B cell (primary cell): ENCODE measurements at regions not wholly inside any gene's neighbourhood (a gene's known extent, or its start where the extent isn't known, plus 50 kb on each side); places are given as distances from the start of the nearest gene placed in this dataset.

Experiments used
- ATAC-seq: fragments of 200-7000 bp; cut with Tn5 transposase; one replicate; pipeline ENCODE4 v1.10.0; 2021; ENCODE audit warnings: low read depth, mild to moderate bottlenecking, moderate number of reproducible peaks, moderate library complexity
- CTCF ChIA-PET: fragments of 350-600 bp; sonication (Branson Sonifier 250); formaldehyde crosslinking; loops from one replicate; lab custom pipeline; 2021; ENCODE audit warnings: antibody characterized with exemption, inconsistent platforms; lab: Charles Lee
- POLR2A ChIA-PET: fragments of 350-600 bp; sonication (Branson Sonifier 250); formaldehyde crosslinking; loops from one replicate; lab custom pipeline; 2021; ENCODE audit warnings: antibody characterized with exemption; lab: Charles Lee
- DNase-seq: peaks from one replicate; pipeline ENCODE4 v3.0.0; 2013
- H2AFZ ChIP-seq: 2 replicates; pipeline ENCODE4 v1.6.1; 2012; ENCODE audit warnings: mild to moderate bottlenecking, low read depth, low read length; ENCODE audit not compliant: insufficient read depth, poor library complexity, severe bottlenecking
- H3K27ac ChIP-seq, 2 donors: 1 replicate in 1 of 2; 2 replicates in 1 of 2; pipeline ENCODE4 v1.5.1; 2012 to 2013; ENCODE audit warnings: low read length in 2 of 2, mild to moderate bottlenecking in 2 of 2, moderate library complexity in 1 of 2
- H3K27me3 ChIP-seq, 4 experiments: fragments of 200-600 bp in 1 of 4; sonication (generic) in 1 of 4; replicated peaks in 1 of 4; 1 replicate in 2 of 4; 2 replicates in 2 of 4; pipeline versions ENCODE4 v1.6.1 to v1.7.0; 2013 to 2016; ENCODE audit warnings: low read length in 3 of 4, mild to moderate bottlenecking in 2 of 4, mixed read lengths in 1 of 4, moderate library complexity in 1 of 4; ENCODE audit not compliant: insufficient read depth in 4 of 4, control insufficient read depth in 3 of 4; ENCODE audit errors: control extremely low read depth in 1 of 4
- H3K36me3 ChIP-seq, 2 experiments: replicated peaks in 1 of 2; 1 replicate in 1 of 2; 2 replicates in 1 of 2; pipeline versions ENCODE4 v1.6.1 to v1.7.1; 2013; ENCODE audit warnings: low read length in 1 of 2; ENCODE audit not compliant: insufficient read depth in 2 of 2, control insufficient read depth in 1 of 2; ENCODE audit errors: control extremely low read depth in 1 of 2, extremely low read depth in 1 of 2
- H3K4me1 ChIP-seq, 2 donors: fragments of 200-600 bp in 1 of 2; sonication (generic) in 1 of 2; 1 replicate in 1 of 2; 2 replicates in 1 of 2; pipeline versions ENCODE4 v1.5.1 to v1.6.1; 2013 to 2017; ENCODE audit warnings: low read length in 2 of 2; ENCODE audit not compliant: control insufficient read depth in 2 of 2, insufficient read depth in 2 of 2
- H3K4me2 ChIP-seq: replicated peaks from 2 replicates; pipeline ENCODE3; 2012; ENCODE audit warnings: mild to moderate bottlenecking, low read depth, low read length; ENCODE audit not compliant: poor library complexity, severe bottlenecking
- H3K4me3 ChIP-seq, 5 experiments: fragments of 200-600 bp in 1 of 5; sonication (generic) in 1 of 5; 1 replicate in 3 of 5; 2 replicates in 2 of 5; pipeline versions ENCODE4 v1.5.1 to v1.7.0; 2011 to 2016; ENCODE audit warnings: low read length in 4 of 5, mild to moderate bottlenecking in 4 of 5, low read depth in 2 of 5, control low read depth in 1 of 5, moderate library complexity in 1 of 5; ENCODE audit not compliant: insufficient read depth in 1 of 5; ENCODE audit errors: control extremely low read depth in 1 of 5, extremely low read depth in 1 of 5
- H3K79me2 ChIP-seq: fragments of 200-600 bp; sonication (generic); one replicate; pipeline ENCODE4 v1.6.0; 2016; ENCODE audit warnings: low read length; ENCODE audit not compliant: control insufficient read depth, insufficient read depth
- H3K9ac ChIP-seq: fragments of 200-600 bp; sonication (generic); 2 replicates; pipeline ENCODE4 v1.6.1; 2017; ENCODE audit warnings: mild to moderate bottlenecking, low read length, moderate library complexity
- H3K9me3 ChIP-seq, 3 donors: one replicate each; pipeline versions ENCODE4 v1.6.1 to v1.7.1; 2013; ENCODE audit warnings: low read length in 2 of 3; ENCODE audit not compliant: control insufficient read depth in 2 of 3, insufficient read depth in 1 of 3; ENCODE audit errors: control extremely low read depth in 1 of 3
- H4K20me1 ChIP-seq: 2 replicates; pipeline ENCODE4 v1.6.0; 2012; ENCODE audit warnings: mild to moderate bottlenecking, low read length; ENCODE audit not compliant: insufficient read depth, control insufficient read depth, poor library complexity, severe bottlenecking
- H3K27ac Mint-ChIP-seq: one replicate; pipeline ENCODE4 v1.8.0; 2021; ENCODE audit warnings: mixed read lengths
- H3K27me3 Mint-ChIP-seq: one replicate; pipeline ENCODE4 v1.8.0; 2021; ENCODE audit warnings: mixed read lengths
- H3K4me1 Mint-ChIP-seq: one replicate; pipeline ENCODE4 v1.8.0; 2021; ENCODE audit warnings: mixed read lengths
- H3K4me3 Mint-ChIP-seq: one replicate; pipeline ENCODE4 v1.8.0; 2021; ENCODE audit warnings: mixed read lengths
- H3K9me3 Mint-ChIP-seq: one replicate; pipeline ENCODE4 v1.8.0; 2022; ENCODE audit warnings: mixed read lengths; ENCODE audit not compliant: insufficient read depth
- CTCF ChIP-seq: fragments of 200-600 bp; IDR thresholded peaks from one replicate; pipeline ENCODE4 v1.8.0; 2022; ENCODE audit warnings: antibody characterized with exemption, mild to moderate bottlenecking
- EZH2 ChIP-seq: IDR thresholded peaks from 2 replicates; pipeline ENCODE4 v1.6.1; 2012; ENCODE audit warnings: borderline replicate concordance, low read depth, mild to moderate bottlenecking, moderate library complexity, low read length; ENCODE audit not compliant: insufficient read depth, poor library complexity, severe bottlenecking
- WGBS: methylation state at CpG from one replicate; pipeline ENCODE4 v1.1.5; 2013; ENCODE audit warnings: missing lambda C conversion rate; ENCODE audit not compliant: insufficient coverage; 5-methylcytosine and 5-hydroxymethylcytosine counted together
- intact Hi-C: fragments of 100-400 bp; cut with micrococcal nuclease; formaldehyde crosslinking; loops from one replicate; pipeline ENCODE4 v1.10.0; 2022

DNA sequence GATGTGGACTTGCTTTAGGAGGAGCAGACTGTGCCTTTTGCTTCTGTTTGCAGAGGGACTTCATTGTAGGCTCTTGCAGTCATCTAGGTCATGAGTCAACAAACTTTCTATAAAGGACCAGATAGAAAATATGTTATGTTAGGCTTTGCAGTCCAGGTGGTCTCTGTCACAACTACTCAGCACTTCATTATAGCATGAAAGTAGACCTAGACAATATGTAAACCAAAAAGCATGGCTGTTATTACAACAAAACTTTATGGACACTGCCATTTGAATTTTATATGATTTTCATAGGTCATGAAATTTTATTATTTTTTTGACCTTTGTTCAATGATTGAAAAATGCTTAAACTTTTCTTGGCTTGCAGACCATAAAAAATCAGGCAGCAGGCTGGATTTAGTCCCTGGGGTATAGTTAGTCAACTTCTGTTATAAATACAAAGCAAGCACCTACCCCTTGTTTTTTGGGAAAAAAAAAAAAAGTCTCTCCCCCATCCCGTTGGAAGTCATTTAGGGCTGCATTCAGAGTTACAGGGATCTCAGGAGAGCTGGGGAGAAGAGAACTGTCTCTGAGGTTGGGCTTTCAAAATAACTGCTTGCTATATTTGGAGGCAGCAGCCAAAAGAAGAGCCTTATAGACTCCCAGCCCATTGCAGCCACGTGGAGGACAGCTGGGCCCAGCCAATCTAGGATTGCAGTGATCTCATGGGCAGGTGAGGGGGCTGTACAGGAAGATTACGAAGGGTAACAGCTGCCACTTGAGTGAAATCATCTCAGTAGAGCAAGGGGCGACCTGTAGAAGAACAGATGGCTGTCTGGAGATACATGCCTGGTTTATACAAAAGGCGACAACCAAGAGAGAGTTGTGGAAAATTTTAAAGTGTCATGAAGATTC is 136.6 kb upstream of the TNC start:
- POLR2A ChIA-PET = no interaction called here
- Histone ChIP-seq H3K9ac (no peak overlapping the region), H3K4me1 (no peaks in the 10 kb centered on the region), H4K20me1 (no peaks in the 10 kb centered on the region), H3K27me3 (no peaks in the 10 kb centered on the region), H3K36me3 (no peaks in the 10 kb centered on the region), H3K4me2 (no peak overlapping the region), H3K27ac (no peak overlapping the region), H3K4me3 (no peak overlapping the region), H2AFZ (no peak overlapping the region), H3K79me2 (no peaks in the 10 kb centered on the region), H3K9me3 (peaks cover 0 to 4% (median 0%) of the 10 kb centered on the region in 3 donors)
- 72% methylated on average over 4 of the region's 5 CpGs for WGBS
- CTCF ChIA-PET = no interaction called here
- Mint-ChIP-seq H3K4me3 (no peak overlapping the region), H3K27me3 (peaks cover 3% of the 10 kb centered on the region), H3K4me1 (no peaks in the 10 kb centered on the region), H3K9me3 (no peaks in the 10 kb centered on the region), H3K27ac (no peak overlapping the region)
- TF ChIP-seq CTCF = no peak
- no peak for TF ChIP-seq EZH2
- intact Hi-C loops = no loop called here
- ATAC-seq = no peak
- no peak for DNase-seq

- ChIA-PET CTCF (no interaction called here), POLR2A (no interaction called here)
- H3K27me3 Mint-ChIP-seq = no peaks in the 10 kb centered on the region
- intact Hi-C loops = no loop called here
- Histone ChIP-seq H3K27me3 (no peaks in the 10 kb centered on the region), H3K4me3 (no peak overlapping the region), H4K20me1 (no peaks in the 10 kb centered on the region), H3K9me3 (no peaks in the 10 kb centered on the region), H3K27ac (no peak overlapping the region), H3K9ac (no peak overlapping the region), H3K4me2 (no peak overlapping the region), H2AFZ (no peak overlapping the region), H3K36me3 (no peaks in the 10 kb centered on the region), H3K79me2 (no peaks in the 10 kb centered on the region), H3K4me1 (no peaks in the 10 kb centered on the region)
- no peak for TF ChIP-seq CTCF
- TF ChIP-seq EZH2 = no peak
- no peaks in the 10 kb centered on the region for H3K4me1 Mint-ChIP-seq
- no peaks in the 10 kb centered on the region for H3K9me3 Mint-ChIP-seq
- ATAC-seq (no peak), DNase-seq (no peak)
- no peak overlapping the region for H3K27ac Mint-ChIP-seq
- no peak overlapping the region for H3K4me3 Mint-ChIP-seq
Observed at GRCh38 chr9:115261656-115262081, 143.7 kb upstream of the TNC start.
